ENCODE measurements at regions not wholly inside any gene's neighbourhood (a gene's known extent, or its start where the extent isn't known, plus 50 kb on each side); places are given as distances from the start of the nearest gene placed in this dataset.

DNA sequence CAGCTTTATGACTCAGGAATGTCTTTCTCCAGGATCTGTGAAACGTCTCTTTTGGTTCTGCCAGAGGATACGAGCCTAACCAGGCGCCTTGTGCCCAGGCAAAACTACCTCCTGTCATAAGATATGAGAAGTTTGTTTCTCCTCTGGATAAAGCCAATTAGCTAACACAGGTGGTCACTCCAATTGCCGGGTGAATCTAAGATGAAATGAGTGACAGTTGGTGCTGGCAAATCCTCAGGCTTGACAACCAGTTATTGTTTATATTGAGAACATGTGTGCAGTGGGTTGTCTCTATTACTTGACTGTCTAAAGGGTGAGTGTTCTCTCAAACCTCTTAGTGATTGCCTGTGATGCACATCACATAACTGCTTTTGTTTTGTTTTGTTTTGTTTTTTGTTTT is 449.1 kb downstream of the XPNPEP1 start:
- no peak for DNase-seq

DNA sequence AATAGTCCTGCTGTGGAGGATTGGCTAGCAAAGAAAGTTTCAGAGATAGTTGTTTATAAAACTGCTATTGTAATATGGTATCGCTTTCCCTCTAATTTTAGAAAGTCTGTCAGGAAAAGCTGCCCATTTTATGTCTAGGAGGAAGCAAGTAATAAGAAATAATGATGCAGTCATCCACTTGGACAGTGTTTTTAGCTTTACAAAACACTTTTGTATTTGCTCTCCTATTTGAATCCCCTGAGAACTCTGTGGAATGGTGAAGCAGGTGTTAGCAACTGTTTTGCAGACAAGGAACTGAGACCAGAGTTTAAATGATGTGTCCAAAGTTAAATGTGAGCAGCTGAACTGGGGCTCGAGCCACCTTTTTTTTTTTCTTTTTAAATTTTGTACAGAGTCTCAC is 455.8 kb downstream of the XPNPEP1 start:
- no peak for DNase-seq

DNA sequence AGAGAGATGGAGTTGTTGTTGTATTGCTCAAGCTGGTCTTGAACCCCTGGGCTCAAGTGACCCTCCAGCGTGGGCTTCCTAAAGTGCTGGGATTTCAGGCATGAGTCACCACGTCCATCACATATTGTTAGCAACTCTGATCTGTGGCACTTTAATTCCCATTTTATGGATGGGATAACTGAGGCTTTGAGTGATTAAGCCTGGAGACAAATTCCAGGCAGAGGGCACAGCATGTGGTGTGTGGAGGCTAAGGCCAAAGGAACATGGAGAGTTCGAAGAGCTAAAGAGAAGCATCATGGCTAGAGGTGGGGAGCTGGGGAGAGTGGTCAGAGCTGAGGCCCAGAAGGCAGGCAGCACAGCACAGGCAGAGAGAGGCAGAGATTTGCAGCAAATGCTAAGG is 458.4 kb downstream of the XPNPEP1 start:
- DNase-seq = no peak

DNA sequence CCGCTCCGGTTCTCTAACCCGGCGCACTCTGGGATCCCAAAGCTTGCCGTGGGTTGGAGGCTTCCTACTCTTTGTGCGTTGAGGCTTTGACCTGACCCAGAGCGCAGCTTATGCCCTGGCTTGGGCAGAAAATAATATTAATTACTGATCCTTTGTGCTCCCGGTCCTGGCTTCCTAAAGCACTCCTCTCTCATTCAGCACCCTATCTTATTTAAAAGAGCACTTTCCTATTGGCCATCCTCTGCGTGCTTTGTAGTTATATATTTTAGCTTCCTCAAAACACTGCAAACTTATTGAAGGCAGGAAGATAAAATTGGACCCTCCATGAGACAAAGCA is 466.0 kb downstream of the XPNPEP1 start:
- DNase-seq = no peak

DNA sequence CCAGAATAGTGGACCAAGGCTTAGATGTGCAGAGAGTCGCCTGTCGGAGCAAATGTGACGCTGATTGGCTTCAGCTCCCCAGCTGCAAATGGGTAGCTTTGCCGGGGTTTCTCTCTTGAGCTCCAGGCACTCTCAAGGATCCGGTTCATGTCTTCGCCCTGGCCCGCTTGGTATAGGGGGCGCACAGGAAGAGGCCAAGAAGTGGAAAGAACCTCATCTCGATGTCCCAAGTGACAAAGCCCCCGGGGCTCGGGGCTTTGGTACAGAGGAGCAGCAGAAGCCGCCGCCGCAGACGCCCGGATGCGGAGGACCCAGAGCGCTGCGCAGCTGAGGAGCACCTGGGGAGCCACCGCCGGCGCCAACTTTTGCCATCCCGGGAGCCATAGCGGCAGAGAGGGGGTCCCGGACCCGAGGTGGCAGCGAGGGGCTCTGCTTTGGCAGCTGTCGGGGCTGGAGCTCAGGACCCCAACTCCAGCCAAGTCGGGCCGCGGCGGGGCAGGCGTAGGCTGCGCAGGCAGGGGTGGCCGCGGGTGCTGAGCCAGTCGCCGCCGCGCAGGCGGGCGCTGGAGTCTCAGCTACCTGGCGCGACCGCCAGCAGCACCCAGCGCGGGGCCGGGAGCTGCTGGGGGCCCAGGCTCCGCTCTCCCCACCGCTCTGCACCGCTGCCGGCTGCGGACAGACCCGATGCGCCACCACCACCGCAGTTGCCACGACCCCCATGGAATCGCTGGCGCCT is 466.6 kb downstream of the XPNPEP1 start:
- DNase-seq = no peak

DNA sequence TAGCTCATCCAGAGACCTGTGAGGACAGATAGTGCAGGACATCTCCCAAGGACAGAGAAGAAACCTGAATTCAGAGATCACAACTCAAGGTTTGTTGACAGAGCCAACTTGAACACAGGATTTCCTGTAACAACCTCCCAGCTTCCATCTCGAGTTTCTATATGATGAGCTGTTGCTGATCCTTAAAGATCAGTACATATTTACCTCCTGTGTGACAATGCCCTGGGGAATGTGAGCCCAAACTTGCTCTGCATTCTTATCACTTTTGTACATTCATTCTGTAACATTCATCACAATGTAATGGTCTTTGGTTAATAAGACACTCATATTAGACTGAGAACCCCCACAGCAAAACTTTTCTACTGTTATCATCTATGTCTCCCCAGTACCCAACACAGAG is 468.6 kb downstream of the XPNPEP1 start:
- DNase-seq = no peak

DNA sequence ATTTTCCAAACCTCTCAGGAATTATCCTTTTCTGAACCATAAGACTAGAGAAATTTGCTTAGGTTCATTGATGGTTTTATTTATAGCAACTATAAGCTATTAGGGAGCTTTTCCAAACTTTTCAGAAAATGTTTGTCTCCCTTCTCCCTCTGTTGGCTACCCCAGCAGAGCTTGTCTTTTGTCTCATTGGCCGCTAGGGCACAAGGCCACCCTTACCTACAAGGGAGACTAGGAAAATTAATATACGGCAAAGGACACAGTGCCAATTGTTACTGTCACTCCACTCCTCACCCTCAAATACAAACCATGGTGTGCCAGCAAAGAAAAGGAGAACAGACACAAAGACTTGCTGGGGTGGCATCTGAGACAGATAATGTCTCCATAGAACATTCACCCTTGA is 471.4 kb downstream of the XPNPEP1 start:
- DNase-seq = no peak

DNA sequence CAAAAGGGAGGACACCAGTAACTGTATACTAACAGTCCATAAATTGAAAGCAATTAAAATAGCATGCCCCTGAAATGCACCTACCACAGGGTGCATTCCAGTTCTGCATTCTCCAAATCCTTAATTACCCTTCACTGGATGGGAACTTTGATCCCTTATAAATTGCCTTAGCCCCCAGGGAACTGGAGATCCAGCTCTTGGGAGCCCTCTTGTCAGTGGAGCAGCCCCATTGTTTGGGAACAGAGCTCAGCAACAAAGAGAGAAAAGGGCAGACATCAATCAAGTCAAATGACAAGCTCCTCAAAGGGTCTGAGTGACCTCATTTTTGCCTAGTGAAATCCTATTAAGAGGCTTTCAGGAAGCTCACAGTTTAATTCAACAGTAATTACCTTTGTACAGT is 472.6 kb downstream of the XPNPEP1 start:
- no peak for DNase-seq

DNA sequence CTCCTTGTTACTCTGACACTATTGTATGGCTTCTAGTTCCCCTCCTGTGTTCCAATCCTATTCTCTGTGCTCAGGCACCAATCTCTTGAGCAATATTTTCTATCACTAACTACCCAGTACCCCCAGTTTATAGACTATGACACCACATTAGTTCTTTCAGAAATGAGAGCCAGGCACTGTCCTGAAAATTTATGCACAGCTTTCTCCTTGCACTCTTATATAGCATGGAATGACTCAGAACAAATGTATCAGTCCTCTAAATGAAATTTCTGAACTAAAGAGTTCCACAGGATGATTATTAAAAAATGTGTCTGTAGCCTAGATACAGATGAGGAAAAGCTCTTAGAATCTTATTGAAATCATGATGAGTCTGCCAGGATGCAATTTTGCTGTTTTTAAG is 489.9 kb downstream of the XPNPEP1 start:
- DNase-seq = no peak

DNA sequence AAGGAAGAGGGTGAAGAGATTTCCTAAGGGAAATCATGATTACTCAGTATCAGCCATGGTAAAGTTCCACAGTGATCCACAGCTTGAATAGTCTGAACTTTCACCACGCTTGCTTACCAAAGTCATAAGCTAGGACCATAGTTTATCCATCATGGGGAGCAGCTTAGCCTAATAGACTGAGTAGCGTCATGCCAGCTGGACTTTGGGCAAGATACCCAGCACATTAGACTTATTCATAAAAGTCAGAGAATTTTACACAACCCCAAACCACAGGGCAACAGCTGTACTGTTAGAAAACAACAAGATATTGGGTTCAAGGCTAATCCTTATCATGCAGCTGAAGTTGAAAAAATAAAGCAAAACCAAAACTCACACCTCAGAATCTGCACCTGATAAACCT is 491.0 kb downstream of the XPNPEP1 start:
- DNase-seq = no peak

DNA sequence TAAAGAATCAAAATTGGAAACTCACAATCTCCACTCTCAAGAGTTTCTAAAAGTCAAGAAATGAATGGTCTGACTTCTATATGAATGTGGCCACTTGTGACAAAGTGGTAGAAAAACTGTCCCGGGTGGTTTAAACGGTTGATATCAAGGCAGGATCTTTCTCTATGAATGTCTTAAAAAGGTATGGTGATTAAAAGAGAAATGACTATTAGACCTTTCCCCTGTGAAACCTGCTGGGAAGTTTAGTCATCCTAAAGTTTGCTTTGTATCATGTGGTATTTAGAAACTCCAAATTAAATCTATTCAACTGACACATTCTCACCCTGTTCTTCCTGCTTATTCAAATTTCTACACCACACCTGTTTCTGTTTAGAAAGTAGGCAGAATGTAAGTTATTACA is 492.5 kb downstream of the XPNPEP1 start:
- no peak for DNase-seq

DNA sequence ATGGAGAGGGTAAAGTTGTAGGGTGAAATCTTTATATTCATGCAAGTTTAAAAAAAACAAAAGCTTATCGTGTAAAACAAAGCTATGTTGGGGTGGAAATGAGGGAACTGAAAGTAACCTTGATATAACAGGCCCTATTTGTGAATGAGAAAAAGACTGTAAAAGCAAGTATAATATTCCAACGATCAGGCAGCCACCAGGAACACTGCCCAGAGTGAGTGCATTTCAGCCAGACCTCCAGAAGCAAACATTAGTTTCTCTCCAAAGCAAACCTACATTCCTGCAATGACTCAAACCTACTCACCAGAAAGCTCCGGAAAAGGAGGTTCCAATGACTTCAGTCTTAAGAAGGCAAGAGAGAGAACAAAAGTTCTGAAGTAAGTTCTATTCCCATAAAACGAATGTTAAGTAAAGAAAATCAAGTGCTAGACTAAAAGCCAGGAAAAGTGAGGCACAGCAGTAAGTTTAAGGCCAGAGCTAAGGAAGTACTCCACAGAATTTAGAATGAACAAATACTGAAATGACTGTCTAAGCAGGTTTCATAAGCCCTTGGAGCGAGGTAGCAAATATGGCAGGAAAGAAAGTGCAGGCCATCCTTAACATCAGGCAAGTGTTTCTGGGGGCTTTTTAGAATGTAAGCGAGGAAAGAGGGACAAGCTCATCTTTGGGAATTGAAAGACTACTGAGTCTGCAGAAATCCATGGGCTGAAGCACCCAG is 493.1 kb downstream of the XPNPEP1 start:
- DNase-seq = no peak

DNA sequence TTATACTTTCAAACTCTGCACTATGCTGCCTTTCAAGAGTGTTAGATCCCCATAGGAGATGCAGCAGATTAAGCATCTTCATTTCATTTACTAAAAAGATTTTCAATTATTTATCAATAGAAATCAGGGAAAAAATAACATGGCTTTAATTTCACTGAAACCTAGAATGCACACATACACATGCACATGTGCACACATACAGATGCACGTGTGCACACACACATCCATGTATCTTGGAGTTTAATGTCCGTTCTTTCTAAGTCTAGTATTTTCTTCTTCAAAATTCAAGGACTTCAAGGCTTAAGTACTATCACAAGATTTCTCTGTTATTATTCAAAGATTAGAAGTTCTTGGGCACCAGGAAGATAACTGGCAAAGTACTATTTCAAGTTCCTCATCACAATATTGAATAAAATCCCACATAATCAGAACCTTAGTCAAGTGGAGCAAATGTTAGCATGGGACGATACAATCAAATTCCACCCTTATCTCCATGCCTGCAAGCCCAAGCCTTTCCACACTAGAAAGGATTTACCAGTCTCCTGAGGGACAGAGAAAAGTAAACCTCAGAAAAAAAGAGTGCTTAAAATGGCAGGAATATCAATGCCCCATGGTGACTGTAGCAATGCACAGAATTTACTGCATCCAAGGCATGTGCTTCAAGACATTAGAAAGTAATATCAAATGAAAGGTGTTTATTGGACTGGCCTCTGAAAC is 494.4 kb downstream of the XPNPEP1 start:
- no peak for DNase-seq

DNA sequence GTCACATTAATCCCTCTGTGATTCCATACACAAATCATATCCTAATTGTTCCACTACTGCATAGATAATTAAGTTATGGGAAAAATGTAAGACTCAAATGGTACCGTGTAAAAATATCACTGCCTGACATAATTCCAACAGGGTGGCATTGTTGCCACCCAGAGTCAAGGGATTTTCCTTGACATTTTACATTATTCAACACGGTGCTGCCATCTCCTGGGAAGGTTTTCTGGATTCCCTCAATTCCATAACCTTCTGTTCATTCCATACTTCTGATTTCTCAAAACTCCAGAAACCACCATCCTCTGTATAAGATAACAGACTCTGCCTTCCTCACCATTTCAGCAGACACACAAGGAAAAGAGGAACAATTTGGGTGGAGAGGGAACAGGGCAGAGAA is 495.9 kb downstream of the XPNPEP1 start:
- DNase-seq = no peak

DNA sequence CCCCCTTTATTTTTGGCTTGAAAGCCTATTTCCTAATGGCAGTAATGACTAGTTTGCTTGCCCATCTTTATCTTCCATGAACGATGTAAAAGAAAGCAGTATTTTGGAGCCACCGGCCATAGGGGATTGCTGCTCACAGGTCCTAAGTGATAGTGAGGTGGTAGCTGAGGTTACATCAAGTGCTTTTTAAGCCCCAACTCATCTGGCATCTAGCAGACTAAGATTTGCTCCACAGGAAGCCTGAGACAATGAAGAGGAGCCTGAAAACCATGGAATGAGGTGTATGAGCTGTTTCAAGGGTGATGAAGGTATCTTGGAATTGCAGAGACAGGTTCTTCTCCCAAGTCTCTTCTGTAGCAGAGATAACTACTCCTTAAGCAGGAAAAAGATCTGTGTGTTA is 496.3 kb downstream of the XPNPEP1 start:
- no peak for DNase-seq

DNA sequence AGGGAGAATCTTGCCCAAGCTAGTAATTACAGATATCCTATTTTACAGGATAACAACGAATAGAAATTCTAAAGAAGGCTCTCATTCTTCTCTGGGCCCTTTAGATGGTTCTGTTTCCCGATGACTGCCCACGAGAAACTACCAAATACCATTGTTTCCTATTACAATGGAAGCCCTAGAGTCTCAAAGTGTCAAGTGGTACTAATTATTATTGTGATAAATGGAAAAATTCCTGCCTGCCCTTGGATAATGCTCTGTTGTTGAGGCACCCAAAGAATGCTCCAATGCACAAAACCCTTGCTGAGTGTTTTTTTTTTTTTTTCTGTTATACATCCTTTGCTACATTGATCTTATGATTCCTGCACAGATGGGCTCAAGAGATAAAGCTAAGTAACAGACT is 504.5 kb downstream of the XPNPEP1 start:
- no peak for DNase-seq

DNA sequence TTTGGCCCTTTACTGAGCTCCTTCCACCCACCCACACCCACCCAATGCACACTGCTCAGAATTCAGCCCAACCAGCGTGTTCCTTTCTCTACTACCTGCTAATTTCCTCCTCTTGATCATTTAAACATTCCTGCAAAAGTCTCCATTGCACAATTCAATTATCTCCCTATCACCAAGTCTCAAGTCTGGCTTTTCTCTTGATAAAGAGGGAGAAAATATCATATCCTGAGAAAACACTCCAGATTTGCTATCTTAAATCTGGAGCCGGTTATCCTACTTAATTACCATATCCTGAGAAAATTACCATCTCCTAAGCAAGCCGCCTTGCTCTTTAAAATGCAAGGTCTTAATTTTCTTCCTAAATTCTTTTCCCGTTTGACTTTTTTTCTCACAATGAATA is 505.5 kb downstream of the XPNPEP1 start:
- no peak for DNase-seq

DNA sequence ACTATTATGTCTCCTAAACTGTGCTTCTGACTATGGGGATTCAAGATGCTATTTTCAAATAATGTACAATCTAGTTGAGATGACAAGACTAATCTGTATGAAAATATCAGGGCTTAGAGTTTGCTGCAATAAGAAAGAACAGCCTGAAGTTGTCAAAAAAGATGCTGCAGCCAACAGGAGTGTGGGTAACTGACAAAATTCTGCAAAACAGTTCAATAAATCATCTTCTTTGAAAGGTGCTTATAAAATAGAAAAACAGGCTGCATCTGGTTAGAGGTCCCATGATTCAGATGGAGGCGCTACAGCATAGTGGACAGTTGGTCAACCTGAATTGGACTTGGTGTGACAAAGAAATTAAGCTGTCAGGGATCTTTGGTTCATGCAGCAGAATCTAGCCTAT is 511.0 kb downstream of the XPNPEP1 start:
- no peak for DNase-seq

DNA sequence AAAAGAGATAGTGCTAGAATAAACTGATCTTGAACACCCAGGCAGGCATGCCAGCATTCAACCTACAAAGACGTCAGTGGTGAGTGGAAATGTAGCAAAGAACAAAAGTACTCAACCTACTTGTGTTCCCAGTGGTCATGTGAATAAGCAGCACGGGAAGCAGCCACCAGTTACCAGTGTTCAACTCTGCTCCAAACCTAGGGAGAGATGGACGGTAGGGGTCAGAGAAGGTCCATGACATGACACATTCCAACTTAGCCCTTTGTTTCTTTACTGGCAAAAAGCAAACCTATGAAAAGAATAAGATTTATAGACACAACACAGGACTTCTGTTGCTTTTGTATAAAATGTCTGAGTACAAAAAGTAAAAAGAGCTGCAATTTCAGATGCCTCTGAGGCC is 511.4 kb downstream of the XPNPEP1 start:
- DNase-seq = no peak

DNA sequence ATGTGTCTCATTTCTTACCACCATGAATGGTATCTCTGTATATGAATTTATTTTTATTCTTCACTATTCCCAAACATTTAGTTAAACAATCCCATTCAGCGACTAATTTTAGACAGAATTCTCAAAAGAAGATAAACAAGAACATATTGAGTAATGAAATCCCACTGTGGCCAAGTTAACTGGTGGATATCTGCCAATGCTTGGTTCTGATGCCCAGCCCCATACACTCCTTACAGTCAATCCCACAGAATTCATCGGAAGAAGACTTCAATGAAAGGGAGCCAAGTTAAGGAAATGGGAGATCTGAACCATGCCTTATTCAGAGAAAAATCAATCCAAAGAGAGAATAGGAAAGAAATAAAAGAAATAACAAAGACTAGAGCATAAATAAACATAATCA is 518.0 kb downstream of the XPNPEP1 start:
- no peak for DNase-seq

DNA sequence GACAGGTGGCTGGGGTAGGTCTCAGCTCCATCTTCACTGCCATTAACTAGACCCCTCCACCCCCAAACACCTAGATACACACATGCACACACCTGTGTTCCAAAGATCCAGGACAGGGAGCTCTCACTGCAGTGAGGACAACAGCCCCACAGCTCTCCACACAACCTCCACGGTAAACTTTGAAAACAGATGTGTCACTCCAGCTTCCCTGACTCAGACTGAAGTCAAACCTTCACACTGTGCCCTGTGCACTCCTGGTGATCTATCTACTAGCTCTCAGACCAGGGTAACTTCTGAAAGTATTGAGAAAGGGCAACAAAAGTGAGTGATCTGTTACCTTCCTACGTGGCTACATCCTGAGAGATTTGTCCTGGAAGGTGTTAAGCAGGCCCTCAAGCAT is 519.8 kb downstream of the XPNPEP1 start:
- DNase-seq = no peak

DNA sequence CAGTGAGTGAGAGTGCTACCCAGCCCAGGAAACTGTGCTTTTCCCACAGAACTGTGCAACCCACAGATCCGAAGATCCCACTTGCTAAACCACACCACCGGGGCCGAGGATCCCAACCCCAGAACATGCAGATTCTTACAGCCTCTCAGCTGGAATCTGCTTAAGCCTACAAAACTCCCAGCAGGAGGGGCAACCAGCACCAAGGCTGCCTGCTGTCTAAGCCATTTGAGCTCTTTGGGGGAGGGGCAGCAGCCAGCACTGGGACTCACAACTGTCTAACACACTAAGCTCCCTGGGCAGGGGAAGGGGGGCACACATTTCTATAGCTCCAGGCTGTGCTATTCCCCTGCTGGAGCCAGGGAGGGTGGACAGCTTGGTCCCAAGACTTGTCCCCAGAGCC is 529.9 kb downstream of the XPNPEP1 start:
- DNase-seq = no peak

DNA sequence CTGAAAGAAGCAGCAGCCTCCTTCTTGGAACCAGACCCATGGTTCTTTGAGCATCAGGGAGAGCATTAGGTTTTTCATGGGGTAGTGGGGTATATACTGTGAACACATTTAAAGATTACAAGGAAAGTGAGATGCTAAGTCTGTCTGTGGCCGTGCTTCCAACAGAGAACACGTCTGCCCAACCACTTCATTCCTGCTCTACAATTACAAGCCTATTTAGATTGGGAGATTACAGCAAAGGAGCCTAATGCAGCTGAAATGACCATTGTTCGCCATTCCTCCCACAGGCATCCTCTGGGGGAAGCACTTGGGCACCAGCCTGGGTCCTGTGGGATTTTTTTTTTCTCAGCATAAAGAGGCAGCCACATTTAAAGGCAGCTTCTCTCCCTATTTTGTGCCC is 536.4 kb downstream of the XPNPEP1 start:
- DNase-seq = no peak

DNA sequence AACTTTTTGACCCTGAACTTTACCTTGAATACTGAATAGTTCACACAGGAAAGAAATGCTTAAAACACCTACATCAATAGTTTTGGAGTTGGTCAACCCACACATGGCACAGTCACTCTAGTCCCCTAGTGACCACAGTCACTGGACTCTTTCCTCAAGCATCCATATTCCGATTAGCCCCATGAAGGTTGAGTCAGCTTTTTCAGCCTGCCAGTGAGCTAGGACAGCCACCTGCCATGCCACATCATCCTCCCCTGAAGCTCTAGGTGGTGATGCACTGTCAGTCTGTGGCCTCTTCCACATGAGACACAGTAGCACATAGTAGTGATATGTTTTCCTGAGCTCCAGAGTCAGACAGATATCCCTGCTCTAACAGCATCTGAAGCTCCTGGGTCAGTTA is 537.2 kb downstream of the XPNPEP1 start:
- DNase-seq = no peak
